GM13977 (cell line): ENCODE measurements at regions not wholly inside any gene's neighbourhood (a gene's known extent, or its start where the extent isn't known, plus 50 kb on each side); places are given as distances from the start of the nearest gene placed in this dataset.

Source experiments
- DNase-seq: peaks from one replicate; pipeline ENCODE4 v3.0.0; 2012; ENCODE audit warnings: low spot score
- CTCF ChIP-seq: IDR thresholded peaks from 2 replicates; pipeline ENCODE4 v1.5.1; 2012; ENCODE audit warnings: mild to moderate bottlenecking, control low read depth; ENCODE audit not compliant: insufficient read depth; ENCODE audit errors: extremely low read depth, missing control alignments
- in situ Hi-C: fragments of 300-500 bp; cut with MboI; formaldehyde crosslinking; loops from one replicate; pipeline ENCODE4 v1.12.0; 2022; ENCODE audit warnings: low sequenced_read_pairs, low pct_unique_long_range_greater_than_20kb, mixed read lengths, inconsistent platforms; ENCODE audit not compliant: unreplicated experiment

GRCh38 chr5:126365446-126366198, 57.6 kb upstream of the GRAMD2B start:
- no peak for TF ChIP-seq CTCF
- in situ Hi-C loops, result no loop called here
- no peak for DNase-seq

- TF ChIP-seq CTCF, result no peak
- no peak for DNase-seq
- in situ Hi-C loops, result no loop called here
Measured at GRCh38 chr5:126366199-126366560, 57.0 kb upstream of the GRAMD2B start.

GRCh38 chr5:126368239-126368812, 54.9 kb upstream of the GRAMD2B start:
- TF ChIP-seq CTCF, result no peak
- in situ Hi-C loops, result no loop called here
- no peak for DNase-seq

- no peak for DNase-seq
- no peak for TF ChIP-seq CTCF
- in situ Hi-C loops, result no loop called here
Measured at GRCh38 chr5:126369083-126369482, 54.1 kb upstream of the GRAMD2B start.

GRCh38 chr5:126369995-126370731, 53.0 kb upstream of the GRAMD2B start:
- in situ Hi-C loops, result no loop called here
- DNase-seq, result no peak
- no peak for TF ChIP-seq CTCF

GRCh38 chr5:126370796-126371718, 52.2 kb upstream of the GRAMD2B start:
- DNase-seq, result no peak
- no peak for TF ChIP-seq CTCF
- in situ Hi-C loops, result no loop called here
